ENCODE measurements at regions not wholly inside any gene's neighbourhood (a gene's known extent, or its start where the extent isn't known, plus 50 kb on each side); places are given as distances from the start of the nearest gene placed in this dataset.

DNA sequence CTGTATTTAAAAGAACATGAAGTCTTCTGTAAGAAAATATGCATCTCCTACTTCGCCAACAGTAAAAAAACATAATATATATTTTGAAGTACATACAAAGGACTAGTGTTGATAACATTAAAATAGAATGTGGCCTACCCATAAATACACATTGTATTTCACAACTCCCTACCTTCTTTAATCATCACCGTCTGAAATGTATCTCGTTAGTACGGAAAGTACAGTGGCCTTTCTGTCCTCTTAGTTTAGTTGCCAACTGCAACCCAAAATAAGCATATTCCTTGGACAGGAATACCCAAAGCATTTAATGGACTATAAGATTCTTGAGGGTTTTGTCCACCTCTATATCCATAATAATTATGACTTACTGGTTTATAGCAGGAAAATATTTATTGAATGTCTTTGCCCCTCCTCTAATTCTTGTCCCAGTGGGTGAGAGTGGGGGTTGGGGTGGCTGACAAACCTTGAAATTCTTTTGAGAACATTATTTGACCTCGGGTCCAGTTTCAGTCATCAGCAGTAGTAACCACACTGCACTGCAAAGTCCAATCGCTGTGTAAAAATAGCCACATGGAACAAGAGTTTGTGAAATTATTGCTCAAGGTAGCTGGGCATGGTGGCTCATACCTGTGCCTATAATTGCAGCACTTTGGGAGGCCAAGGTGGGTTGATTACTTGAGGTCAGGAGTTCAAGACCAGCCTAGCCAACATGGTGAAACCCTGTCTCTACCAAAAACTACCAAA, 474.5 kb downstream of the KLHL13 start:
- Histone ChIP-seq H3K27ac (no peak overlapping the region), H3K27me3 (no peaks in the 10 kb centered on the region), H3K4me1 (no peaks in the 10 kb centered on the region), H3K9me3 (no peaks in the 10 kb centered on the region), H3K36me3 (no peaks in the 10 kb centered on the region), H3K4me3 (no peak overlapping the region)
- 80 to 89% methylated on average over 6 of the region's 6 CpGs for WGBS, 2 donors
- DNase-seq (no peak), ATAC-seq (ENCODE audit: low FRiP score in 2 of 2) (no peak)
- TF ChIP-seq, protein P1, sequence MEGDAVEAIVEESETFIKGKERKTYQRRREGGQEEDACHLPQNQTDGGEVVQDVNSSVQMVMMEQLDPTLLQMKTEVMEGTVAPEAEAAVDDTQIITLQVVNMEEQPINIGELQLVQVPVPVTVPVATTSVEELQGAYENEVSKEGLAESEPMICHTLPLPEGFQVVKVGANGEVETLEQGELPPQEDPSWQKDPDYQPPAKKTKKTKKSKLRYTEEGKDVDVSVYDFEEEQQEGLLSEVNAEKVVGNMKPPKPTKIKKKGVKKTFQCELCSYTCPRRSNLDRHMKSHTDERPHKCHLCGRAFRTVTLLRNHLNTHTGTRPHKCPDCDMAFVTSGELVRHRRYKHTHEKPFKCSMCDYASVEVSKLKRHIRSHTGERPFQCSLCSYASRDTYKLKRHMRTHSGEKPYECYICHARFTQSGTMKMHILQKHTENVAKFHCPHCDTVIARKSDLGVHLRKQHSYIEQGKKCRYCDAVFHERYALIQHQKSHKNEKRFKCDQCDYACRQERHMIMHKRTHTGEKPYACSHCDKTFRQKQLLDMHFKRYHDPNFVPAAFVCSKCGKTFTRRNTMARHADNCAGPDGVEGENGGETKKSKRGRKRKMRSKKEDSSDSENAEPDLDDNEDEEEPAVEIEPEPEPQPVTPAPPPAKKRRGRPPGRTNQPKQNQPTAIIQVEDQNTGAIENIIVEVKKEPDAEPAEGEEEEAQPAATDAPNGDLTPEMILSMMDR (IDR thresholded peaks at IDR 0.05), result no peak

DNA sequence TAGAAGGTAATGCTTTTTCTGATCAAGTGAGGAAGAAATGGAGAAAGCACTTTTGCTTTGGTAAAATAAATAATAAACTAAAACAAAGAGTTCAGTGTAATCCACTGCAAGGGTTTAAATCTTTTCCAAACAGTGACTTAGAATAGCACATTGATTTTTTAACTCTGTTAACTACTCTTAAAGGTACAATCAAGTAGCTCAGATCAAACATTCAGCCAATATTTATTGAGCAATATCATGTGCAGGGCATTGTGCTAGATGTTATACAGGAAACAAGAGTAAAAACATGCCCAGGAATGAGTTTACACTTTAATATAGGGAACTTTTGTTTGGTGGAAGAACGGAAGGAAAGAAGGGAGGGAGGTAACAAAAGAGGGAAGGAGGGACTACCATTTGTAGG, 479.8 kb downstream of the KLHL13 start:
- no peaks in the 10 kb centered on the region for H3K4me1 ChIP-seq
- no peak overlapping the region for H3K4me3 ChIP-seq
- WGBS, 2 donors, result 19 to 41% methylated on average over 1 of the region's 1 CpG
- H3K27me3 ChIP-seq, result no peaks in the 10 kb centered on the region
- H3K27ac ChIP-seq, result no peak overlapping the region
- H3K9me3 ChIP-seq, result no peaks in the 10 kb centered on the region
- H3K36me3 ChIP-seq, result no peaks in the 10 kb centered on the region
- ATAC-seq (ENCODE audit: low FRiP score in 2 of 2) (no peak), DNase-seq (no peak)
- TF ChIP-seq POLR2A (IDR thresholded peaks at IDR 0.05), result no peak
- TF ChIP-seq, protein P1 (IDR thresholded peaks at IDR 0.05), result no peak
- TF ChIP-seq POLR2AphosphoS5 (IDR thresholded peaks at IDR 0.05), result no peak
- TF ChIP-seq EP300 (IDR thresholded peaks at IDR 0.05), result no peak

DNA sequence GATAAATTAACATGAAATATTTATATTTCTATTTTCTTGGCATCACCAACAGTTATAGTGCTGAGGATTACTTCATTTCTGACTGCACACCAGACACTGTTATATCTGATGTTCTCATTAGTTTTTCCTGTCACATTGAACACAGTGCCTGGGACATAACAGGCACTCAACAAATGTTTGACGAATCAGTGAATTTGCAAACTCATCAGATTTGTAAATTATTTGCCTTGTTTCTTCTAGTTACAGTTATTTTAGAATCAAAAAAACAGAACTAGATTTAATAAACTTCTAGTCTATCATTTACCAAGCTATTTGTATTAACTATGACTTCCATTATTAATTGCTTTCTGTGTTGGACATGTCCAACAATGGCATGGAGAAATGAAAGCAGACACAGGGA, 483.3 kb downstream of the KLHL13 start:
- WGBS, 2 donors, result 56 to 85% methylated on average over 1 of the region's 1 CpG
- TF ChIP-seq EP300 (IDR thresholded peaks at IDR 0.05) (no peak), POLR2A (IDR thresholded peaks at IDR 0.05) (no peak), POLR2AphosphoS5 (IDR thresholded peaks at IDR 0.05) (no peak)
- TF ChIP-seq, protein P1 (IDR thresholded peaks at IDR 0.05), result no peak
- H3K4me1 ChIP-seq, result no peaks in the 10 kb centered on the region
- no peak overlapping the region for H3K4me3 ChIP-seq
- no peaks in the 10 kb centered on the region for H3K36me3 ChIP-seq
- no peaks in the 10 kb centered on the region for H3K9me3 ChIP-seq
- no peak overlapping the region for H3K27ac ChIP-seq
- ATAC-seq (ENCODE audit: low FRiP score in 2 of 2) (no peak), DNase-seq (no peak)
- no peaks in the 10 kb centered on the region for H3K27me3 ChIP-seq

DNA sequence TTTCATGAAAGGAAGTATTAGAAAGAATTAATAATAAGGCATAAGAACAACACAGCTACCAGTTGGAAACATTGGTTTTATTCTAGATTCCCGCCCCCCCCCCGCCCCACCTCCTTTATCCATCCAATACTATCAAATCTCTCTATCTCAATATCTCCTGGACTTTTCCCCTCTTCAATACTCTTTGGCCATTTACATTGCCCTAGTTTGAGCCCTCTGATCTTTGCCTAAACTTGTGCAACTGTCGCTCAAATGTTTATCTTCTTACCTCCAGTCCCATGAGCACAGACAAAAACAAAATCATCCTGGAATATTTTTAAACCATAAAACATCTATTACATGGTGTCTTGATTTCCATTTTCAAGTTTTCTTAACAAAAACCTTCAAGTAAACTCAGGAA, 488.2 kb downstream of the KLHL13 start:
- no peak for ATAC-seq (ENCODE audit: low FRiP score in 2 of 2)
- Histone ChIP-seq H3K9me3 (no peaks in the 10 kb centered on the region), H3K4me1 (no peaks in the 10 kb centered on the region), H3K4me3 (no peak overlapping the region), H3K27ac (no peak overlapping the region), H3K27me3 (no peaks in the 10 kb centered on the region), H3K36me3 (no peaks in the 10 kb centered on the region)
- TF ChIP-seq POLR2AphosphoS5 (IDR thresholded peaks at IDR 0.05), result no peak
- 69 to 83% methylated on average over 3 of the region's 3 CpGs for WGBS, 2 donors
- DNase-seq, result no peak

DNA sequence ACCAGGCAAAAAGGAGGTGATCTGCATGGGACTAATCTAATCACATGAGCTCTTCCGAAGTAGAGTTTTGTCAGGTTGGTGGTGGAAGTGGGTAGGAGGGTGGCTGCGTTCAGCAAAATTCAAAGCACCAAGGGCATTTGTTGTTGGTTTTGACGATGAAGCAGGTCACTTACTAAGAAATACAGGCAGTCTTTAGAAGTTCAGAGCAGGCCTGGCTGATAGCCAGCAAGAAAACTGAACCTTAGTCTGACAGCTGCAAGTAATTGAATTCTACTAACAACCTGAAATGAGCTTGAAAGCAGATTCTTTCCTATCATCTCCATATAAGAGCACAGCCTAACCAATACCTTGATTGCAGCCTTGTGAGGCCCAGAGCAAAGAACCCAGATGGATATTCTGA, 505.8 kb downstream of the KLHL13 start:
- Histone ChIP-seq H3K9me3 (no peaks in the 10 kb centered on the region), H3K27me3 (no peaks in the 10 kb centered on the region), H3K4me3 (no peak overlapping the region), H3K36me3 (no peaks in the 10 kb centered on the region), H3K4me1 (no peaks in the 10 kb centered on the region), H3K27ac (no peak overlapping the region)
- WGBS, 2 donors, result 59 to 84% methylated on average over 3 of the region's 3 CpGs
- no peak for DNase-seq
- ATAC-seq (ENCODE audit: low FRiP score in 2 of 2), result no peak
- no peak for TF ChIP-seq EP300 (IDR thresholded peaks at IDR 0.05)
- TF ChIP-seq POLR2A (IDR thresholded peaks at IDR 0.05), result no peak
- no peak for TF ChIP-seq POLR2AphosphoS5 (IDR thresholded peaks at IDR 0.05)
- TF ChIP-seq, protein P1 (IDR thresholded peaks at IDR 0.05), result no peak

Measured in upper lobe of left lung (tissue), 6 donors.